Lung (tissue), 11 donors: ENCODE measurements at regions not wholly inside any gene's neighbourhood (a gene's known extent, or its start where the extent isn't known, plus 50 kb on each side); places are given as distances from the start of the nearest gene placed in this dataset.

ENCODE experiments used
- ATAC-seq: fragments of 200-7000 bp; cut with Tn5 transposase; one replicate; pipeline ENCODE4 v1.9.1; 2020; ENCODE audit warnings: moderate number of reproducible peaks; ENCODE audit not compliant: insufficient read depth, low FRiP score
- DNase-seq, 3 donors: peaks; one replicate each; pipeline ENCODE4 v3.0.0-alpha.2; 2013 to 2017
- H3K27ac ChIP-seq, 2 donors: one replicate each; pipeline ENCODE4 v1.5.1; 2013; ENCODE audit warnings: mild to moderate bottlenecking in 2 of 2, moderate library complexity in 2 of 2, control low read depth in 1 of 2, inconsistent platforms in 1 of 2, low read depth in 1 of 2, low read length in 1 of 2
- H3K27me3 ChIP-seq, 3 donors: one replicate each; pipeline ENCODE4 v1.5.1; 2013; ENCODE audit warnings: low read length in 2 of 3; ENCODE audit not compliant: control insufficient read depth in 3 of 3, insufficient read depth in 3 of 3
- H3K36me3 ChIP-seq, 4 donors: one replicate each; pipeline ENCODE4 v1.5.1; 2013; ENCODE audit warnings: low read length in 4 of 4, mild to moderate bottlenecking in 1 of 4, moderate library complexity in 1 of 4; ENCODE audit not compliant: control insufficient read depth in 4 of 4, insufficient read depth in 4 of 4
- H3K4me1 ChIP-seq, 5 donors: one replicate each; pipeline ENCODE4 v1.5.1; 2013; ENCODE audit warnings: low read length in 5 of 5, mild to moderate bottlenecking in 2 of 5, moderate library complexity in 1 of 5; ENCODE audit not compliant: control insufficient read depth in 5 of 5, insufficient read depth in 5 of 5
- H3K4me3 ChIP-seq: one replicate; pipeline ENCODE4 v1.5.1; 2013; ENCODE audit warnings: mild to moderate bottlenecking, control low read depth, moderate library complexity
- H3K9ac ChIP-seq, 2 donors: one replicate each; pipeline ENCODE4 v1.5.1; 2013; ENCODE audit warnings: low read length in 2 of 2, control low read depth in 1 of 2; ENCODE audit not compliant: insufficient read depth in 1 of 2
- H3K9me3 ChIP-seq, 4 donors: one replicate each; pipeline ENCODE4 v1.5.1; 2013; ENCODE audit warnings: low read length in 3 of 4, mild to moderate bottlenecking in 1 of 4, moderate library complexity in 1 of 4; ENCODE audit not compliant: control insufficient read depth in 4 of 4, insufficient read depth in 3 of 4
- WGBS, 2 donors: extraction: QIAGEN DNeasy Blood & Tissue Kit; methylation state at CpG; one replicate each; pipeline ENCODE4 v1.1.7; 2013; 5-methylcytosine and 5-hydroxymethylcytosine counted together
- TF ChIP-seq, protein P1 (sequence below): IDR thresholded peaks from 2 replicates; pipeline ENCODE4 v1.5.1; 2012; ENCODE audit warnings: mild to moderate bottlenecking; ENCODE audit errors: control extremely low read depth, extremely low read depth
- donor health status: control.
- donor health status: control.
- donor health status: Bipolar disorder and iron deficiency.
- donor health status: healthy.
- donor health status: DM: yes; HTN: yes; CAD: no.

DNA sequence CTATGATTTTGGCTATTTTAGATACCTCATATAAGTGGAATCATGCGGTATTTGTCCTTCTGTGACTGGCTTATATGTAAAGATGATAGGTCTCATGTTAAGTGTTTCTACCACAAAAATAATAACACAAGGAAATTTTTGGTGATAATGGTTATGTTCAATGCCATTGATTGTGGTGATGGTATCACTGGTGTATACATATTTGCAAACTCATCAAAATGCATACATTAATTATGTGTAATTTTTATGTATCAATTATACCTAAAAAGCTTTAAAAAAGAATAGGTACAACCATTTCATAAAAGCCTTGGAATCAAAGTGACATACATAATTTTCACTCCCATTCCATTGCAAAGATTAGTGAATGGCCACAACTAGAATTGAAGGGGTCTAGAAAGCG, 178.3 kb upstream of the FMR1 start:
- DNase-seq, result no peak
- WGBS, 2 donors, result 82 to 91% methylated on average over 2 of the region's 2 CpGs
- TF ChIP-seq, protein P1, sequence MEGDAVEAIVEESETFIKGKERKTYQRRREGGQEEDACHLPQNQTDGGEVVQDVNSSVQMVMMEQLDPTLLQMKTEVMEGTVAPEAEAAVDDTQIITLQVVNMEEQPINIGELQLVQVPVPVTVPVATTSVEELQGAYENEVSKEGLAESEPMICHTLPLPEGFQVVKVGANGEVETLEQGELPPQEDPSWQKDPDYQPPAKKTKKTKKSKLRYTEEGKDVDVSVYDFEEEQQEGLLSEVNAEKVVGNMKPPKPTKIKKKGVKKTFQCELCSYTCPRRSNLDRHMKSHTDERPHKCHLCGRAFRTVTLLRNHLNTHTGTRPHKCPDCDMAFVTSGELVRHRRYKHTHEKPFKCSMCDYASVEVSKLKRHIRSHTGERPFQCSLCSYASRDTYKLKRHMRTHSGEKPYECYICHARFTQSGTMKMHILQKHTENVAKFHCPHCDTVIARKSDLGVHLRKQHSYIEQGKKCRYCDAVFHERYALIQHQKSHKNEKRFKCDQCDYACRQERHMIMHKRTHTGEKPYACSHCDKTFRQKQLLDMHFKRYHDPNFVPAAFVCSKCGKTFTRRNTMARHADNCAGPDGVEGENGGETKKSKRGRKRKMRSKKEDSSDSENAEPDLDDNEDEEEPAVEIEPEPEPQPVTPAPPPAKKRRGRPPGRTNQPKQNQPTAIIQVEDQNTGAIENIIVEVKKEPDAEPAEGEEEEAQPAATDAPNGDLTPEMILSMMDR, result no peak
- no peaks in the 10 kb centered on the region for H3K9me3 ChIP-seq
- no peak overlapping the region for H3K27ac ChIP-seq
- H3K4me1 ChIP-seq, result no peaks in the 10 kb centered on the region
- H3K36me3 ChIP-seq, result no peaks in the 10 kb centered on the region
- no peak for ATAC-seq
- H3K9ac ChIP-seq, result no peak overlapping the region
- no peak overlapping the region for H3K4me3 ChIP-seq
- H3K27me3 ChIP-seq, result peaks cover 0 to 3% (median 0%) of the 10 kb centered on the region in 3 donors

DNA sequence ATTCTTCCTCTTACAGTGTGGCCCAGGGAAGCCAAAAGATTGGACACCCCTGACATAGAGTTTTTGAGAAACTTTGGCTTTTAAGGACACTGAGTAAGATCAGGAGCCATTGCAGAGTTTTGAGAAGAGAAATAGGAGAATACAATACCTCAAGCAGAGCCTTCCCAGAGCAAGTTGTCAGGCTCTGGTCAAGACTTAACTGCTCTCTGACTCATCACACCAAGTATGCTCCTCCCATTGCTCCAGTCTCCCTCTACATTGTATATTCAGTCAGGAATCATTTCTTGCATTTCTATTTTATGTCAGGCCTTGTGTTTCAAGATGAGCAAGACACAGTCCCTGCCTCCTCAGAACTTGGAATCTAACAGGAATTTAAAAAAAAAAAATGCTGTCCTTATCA, 176.4 kb upstream of the FMR1 start:
- H3K9ac ChIP-seq, result no peak overlapping the region
- H3K36me3 ChIP-seq, result no peaks in the 10 kb centered on the region
- H3K9me3 ChIP-seq, result no peaks in the 10 kb centered on the region
- ATAC-seq (no peak), DNase-seq (no peak)
- H3K27me3 ChIP-seq, result peaks cover 0 to 2% (median 0%) of the 10 kb centered on the region in 3 donors
- TF ChIP-seq, protein P1, result no peak
- H3K27ac ChIP-seq, result no peak overlapping the region
- H3K4me3 ChIP-seq, result no peak overlapping the region
- no peaks in the 10 kb centered on the region for H3K4me1 ChIP-seq

DNA sequence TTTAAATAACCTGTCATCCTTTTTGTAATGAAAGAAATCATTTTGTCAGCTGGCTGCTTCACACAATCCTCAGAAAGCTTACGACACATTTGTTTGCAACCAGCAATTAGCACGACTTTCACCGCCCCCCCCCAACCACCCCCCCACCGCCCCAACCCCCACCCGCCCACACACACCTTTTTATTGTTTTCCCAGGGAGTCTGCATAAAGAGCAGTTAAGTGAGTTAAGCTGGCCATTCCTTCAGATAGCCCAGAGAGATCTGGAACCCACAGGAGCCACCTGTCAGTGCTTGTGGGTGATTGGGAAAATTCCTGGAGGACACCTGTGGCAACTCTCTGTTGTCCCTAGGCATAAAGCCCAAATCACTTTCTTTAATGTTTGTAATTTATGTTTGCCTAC, 175.7 kb upstream of the FMR1 start:
- DNase-seq (no peak), ATAC-seq (no peak)
- H3K4me3 ChIP-seq, result no peak overlapping the region
- TF ChIP-seq, protein P1, result no peak
- no peak overlapping the region for H3K27ac ChIP-seq
- no peak overlapping the region for H3K9ac ChIP-seq
- H3K36me3 ChIP-seq, result no peaks in the 10 kb centered on the region
- peaks cover 0 to 2% (median 0%) of the 10 kb centered on the region in 3 donors for H3K27me3 ChIP-seq
- H3K4me1 ChIP-seq, result no peaks in the 10 kb centered on the region
- 24 to 41% methylated on average over 2 to 5 of the region's 5 CpGs for WGBS, 2 donors
- peaks cover 0 to 2% (median 0%) of the 10 kb centered on the region in 4 donors for H3K9me3 ChIP-seq

DNA sequence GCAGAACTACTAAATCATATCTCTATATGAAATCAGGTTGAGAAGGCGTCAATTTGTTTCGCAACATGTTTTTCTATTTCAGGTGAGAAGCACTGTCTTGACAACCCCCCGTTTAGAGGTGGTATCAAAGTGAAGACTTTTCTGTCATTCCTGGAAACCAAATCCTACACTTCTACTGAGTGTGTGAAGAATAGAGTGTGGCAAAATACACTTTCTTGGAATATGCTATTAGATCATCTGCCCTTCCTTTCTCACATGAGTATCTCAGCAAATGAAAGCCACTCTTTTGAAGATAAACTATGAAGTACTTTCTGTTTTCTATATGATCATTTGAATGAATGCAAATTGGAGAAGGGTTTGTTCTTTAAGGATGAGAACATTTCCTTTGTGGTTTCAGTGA, 174.0 kb upstream of the FMR1 start:
- H3K9ac ChIP-seq, result no peak overlapping the region
- H3K36me3 ChIP-seq, result no peaks in the 10 kb centered on the region
- no peaks in the 10 kb centered on the region for H3K4me1 ChIP-seq
- DNase-seq (no peak), ATAC-seq (no peak)
- H3K9me3 ChIP-seq, result peaks cover 0 to 2% (median 0%) of the 10 kb centered on the region in 4 donors
- H3K27ac ChIP-seq, result no peak overlapping the region
- WGBS, 2 donors, result 50 to 71% methylated on average over 3 of the region's 3 CpGs
- TF ChIP-seq, protein P1, result no peak
- no peak overlapping the region for H3K4me3 ChIP-seq
- peaks cover 0 to 2% (median 0%) of the 10 kb centered on the region in 3 donors for H3K27me3 ChIP-seq
